Fibroblast of the aortic adventitia (primary cell): ENCODE measurements at regions not wholly inside any gene's neighbourhood (a gene's known extent, or its start where the extent isn't known, plus 50 kb on each side); places are given as distances from the start of the nearest gene placed in this dataset.

Source experiments
- DNase-seq: peaks from one replicate; pipeline ENCODE4 v3.0.0-alpha.2; 2010; ENCODE audit warnings: low read depth
- H3K4me3 ChIP-seq: 2 replicates; pipeline ENCODE4 v1.5.1; 2011; ENCODE audit warnings: low read depth, mild to moderate bottlenecking, control low read depth, low read length, moderate library complexity
- CTCF ChIP-seq: IDR thresholded peaks from 2 replicates; pipeline ENCODE4 v1.5.1; 2011; ENCODE audit warnings: mild to moderate bottlenecking, low read length, control low read depth, inconsistent platforms; ENCODE audit not compliant: insufficient read depth

DNA sequence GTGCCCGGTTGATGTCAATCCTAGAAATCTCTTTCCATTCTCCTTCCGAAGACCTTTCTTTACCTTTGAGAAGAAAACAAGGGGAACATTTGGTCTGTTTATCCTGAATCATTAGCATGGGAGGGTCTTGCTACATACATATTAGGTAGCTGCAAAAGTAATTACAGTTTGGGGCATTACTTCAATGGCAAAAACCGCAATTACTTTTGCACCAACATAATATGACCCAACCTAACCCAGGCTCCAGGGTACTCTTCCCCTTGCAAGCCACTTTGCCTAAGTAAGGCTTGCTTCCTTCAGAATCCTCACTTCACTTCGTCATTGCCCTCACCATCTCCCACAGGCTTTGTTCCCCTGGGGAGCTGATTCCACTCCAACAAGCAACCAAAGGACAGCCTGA lies 662.7 kb downstream of the DIAPH3 start:
- DNase-seq, result no peak
- H3K4me3 ChIP-seq, result no peak overlapping the region
- no peak for TF ChIP-seq CTCF

DNA sequence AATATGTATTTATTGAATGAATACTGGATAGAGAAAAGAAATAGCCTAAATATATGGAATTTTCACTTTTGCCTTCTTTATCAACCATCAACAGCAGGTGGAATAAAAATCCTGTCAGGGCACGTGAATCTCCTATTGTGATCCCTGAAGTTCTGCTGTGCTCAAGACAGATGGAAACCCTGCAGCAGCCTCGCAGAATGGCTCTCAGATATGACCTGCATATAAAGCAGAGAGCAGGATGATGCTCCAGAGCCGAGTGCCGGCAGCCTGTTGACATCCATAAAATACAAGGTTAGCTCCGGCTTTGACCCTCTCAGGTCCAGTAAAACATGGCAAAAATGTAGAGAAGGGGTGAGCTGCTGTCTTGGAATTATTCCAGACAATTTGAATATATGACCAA lies 659.3 kb downstream of the DIAPH3 start:
- DNase-seq, result no peak
- no peak for TF ChIP-seq CTCF
- no peak overlapping the region for H3K4me3 ChIP-seq

GRCh38 chr13:59510386-59510785 lies 653.3 kb downstream of the DIAPH3 start:
- no peak overlapping the region for H3K4me3 ChIP-seq
- TF ChIP-seq CTCF, result no peak
- DNase-seq, result no peak

DNA sequence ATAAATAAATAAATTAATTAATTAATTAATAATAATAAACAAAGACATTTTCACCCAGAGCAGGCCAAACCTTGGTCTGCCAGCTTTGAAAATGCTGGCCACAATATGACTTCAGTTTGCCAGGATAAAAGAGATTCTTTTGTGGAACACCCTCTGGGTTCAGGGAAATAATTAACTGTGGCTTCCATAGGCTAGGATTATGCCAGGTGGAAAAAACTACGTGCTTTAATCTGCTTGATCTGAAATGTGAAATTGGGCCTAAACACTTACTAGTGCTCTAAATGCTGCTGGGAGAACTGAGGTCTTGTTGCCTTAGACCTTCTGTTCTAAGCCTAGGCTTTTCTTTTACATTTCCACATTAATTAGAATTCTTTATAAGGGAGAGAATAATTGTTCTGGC lies 650.0 kb downstream of the DIAPH3 start:
- no peak for DNase-seq
- no peak overlapping the region for H3K4me3 ChIP-seq
- TF ChIP-seq CTCF, result no peak

DNA sequence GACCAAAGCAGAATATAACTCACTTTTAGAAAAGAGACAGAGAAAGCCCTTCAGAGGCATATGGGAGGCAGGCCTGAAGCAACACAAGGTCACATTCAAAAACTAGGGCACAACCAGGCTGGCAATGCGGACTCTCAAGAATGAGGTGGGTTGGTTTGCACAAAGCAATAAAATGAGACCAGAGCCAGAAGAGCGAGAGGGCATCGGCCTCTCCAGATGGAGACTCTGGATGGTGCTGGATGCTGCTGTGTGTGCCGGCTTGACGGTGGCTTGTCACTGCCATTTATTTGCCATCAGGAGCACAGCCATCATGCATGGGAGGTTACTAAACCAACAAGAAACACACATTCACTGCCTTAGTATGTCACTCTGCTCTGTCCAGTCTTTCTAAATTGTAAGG lies 649.4 kb downstream of the DIAPH3 start:
- TF ChIP-seq CTCF, result no peak
- no peak overlapping the region for H3K4me3 ChIP-seq
- no peak for DNase-seq

DNA sequence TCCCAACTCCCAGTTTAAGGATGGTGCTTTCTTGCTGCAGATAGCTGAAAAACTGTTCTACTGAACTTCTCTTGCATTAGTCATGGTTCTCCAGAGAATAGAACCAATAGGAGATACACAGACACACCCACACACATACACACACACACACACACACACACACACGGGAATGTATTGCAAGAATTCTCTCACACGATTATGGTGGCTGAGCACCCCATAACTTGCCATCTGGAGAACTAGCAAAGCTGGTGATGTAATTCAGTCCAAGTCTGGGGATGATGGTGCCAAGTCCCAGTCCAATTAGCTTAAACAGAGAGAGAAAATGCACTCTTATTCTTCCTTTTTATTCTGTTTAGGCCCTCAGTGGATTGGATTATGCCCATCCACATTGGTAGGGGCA lies 643.9 kb downstream of the DIAPH3 start:
- TF ChIP-seq CTCF, result no peak
- no peak overlapping the region for H3K4me3 ChIP-seq
- no peak for DNase-seq

GRCh38 chr13:59521549-59521948 lies 642.2 kb downstream of the DIAPH3 start:
- TF ChIP-seq CTCF, result no peak
- no peak overlapping the region for H3K4me3 ChIP-seq
- DNase-seq, result no peak
